Body of pancreas (tissue), 4 donors: ENCODE measurements at regions not wholly inside any gene's neighbourhood (a gene's known extent, or its start where the extent isn't known, plus 50 kb on each side); places are given as distances from the start of the nearest gene placed in this dataset.

Experiments
- CTCF ChIP-seq, 7 experiments: fragments of 450-650 bp in 4 of 7; fragments of 200-600 bp in 3 of 7; sonication (generic) in 3 of 7; IDR thresholded peaks; one replicate each; pipeline ENCODE4 v1.5.1; 2016 to 2019; ENCODE audit warnings: antibody characterized with exemption in 7 of 7
- POLR2A ChIP-seq, 3 donors: fragments of 450-650 bp; IDR thresholded peaks; one replicate each; pipeline ENCODE4 v1.6.1; 2016; ENCODE audit warnings: antibody characterized with exemption in 3 of 3, mild to moderate bottlenecking in 2 of 3

- TF ChIP-seq CTCF (IDR thresholded peaks at IDR 0.05) (no peak), POLR2A (IDR thresholded peaks at IDR 0.05) (no peak)
Measured at GRCh38 chr7:116393654-116394053, 105.9 kb upstream of the CAV2 start.
